ENCODE measurements at regions not wholly inside any gene's neighbourhood (a gene's known extent, or its start where the extent isn't known, plus 50 kb on each side); places are given as distances from the start of the nearest gene placed in this dataset.

DNA sequence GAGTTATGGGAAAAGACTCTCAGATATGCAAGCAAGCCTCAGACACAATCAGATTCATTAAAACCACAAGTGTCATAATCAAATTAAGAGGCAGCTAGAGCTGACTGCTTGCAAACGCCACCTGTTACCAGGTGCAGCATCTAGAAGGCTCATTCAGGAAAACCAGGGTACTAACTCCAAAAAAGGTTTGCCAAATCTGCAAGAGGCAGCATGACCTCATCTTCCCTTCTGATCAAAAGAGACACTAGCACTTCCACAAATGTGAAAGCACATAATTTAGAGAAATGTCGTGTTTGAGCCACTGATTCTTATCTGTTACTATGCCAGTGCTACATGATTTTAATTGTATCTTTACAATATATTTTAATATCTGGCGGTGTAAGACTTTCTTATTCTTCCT, 123.3 kb upstream of the NANOGP8 start:
- TF ChIP-seq, protein P1, sequence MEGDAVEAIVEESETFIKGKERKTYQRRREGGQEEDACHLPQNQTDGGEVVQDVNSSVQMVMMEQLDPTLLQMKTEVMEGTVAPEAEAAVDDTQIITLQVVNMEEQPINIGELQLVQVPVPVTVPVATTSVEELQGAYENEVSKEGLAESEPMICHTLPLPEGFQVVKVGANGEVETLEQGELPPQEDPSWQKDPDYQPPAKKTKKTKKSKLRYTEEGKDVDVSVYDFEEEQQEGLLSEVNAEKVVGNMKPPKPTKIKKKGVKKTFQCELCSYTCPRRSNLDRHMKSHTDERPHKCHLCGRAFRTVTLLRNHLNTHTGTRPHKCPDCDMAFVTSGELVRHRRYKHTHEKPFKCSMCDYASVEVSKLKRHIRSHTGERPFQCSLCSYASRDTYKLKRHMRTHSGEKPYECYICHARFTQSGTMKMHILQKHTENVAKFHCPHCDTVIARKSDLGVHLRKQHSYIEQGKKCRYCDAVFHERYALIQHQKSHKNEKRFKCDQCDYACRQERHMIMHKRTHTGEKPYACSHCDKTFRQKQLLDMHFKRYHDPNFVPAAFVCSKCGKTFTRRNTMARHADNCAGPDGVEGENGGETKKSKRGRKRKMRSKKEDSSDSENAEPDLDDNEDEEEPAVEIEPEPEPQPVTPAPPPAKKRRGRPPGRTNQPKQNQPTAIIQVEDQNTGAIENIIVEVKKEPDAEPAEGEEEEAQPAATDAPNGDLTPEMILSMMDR (IDR thresholded peaks at IDR 0.05; ENCODE audit: low read depth, low read length), result no peak
- Histone ChIP-seq H3K9me3 (no peaks in the 10 kb centered on the region), H3K4me1 (no peaks in the 10 kb centered on the region; the same call in 1 of the 2 replicates), H3K36me3 (no peaks in the 10 kb centered on the region), H3K4me3 (ENCODE audit: low read depth, low read length) (no peak overlapping the region), H3K27me3 (no peaks in the 10 kb centered on the region)
- DNase-seq, result no peak

GRCh38 chr15:35206060-35206675, 121.1 kb upstream of the NANOGP8 start:
- no peak for DNase-seq
- TF ChIP-seq, protein P1 (IDR thresholded peaks at IDR 0.05; ENCODE audit: low read depth, low read length), result peak; percentile 74
- no peaks in the 10 kb centered on the region for H3K36me3 ChIP-seq
- H3K9me3 ChIP-seq, result no peaks in the 10 kb centered on the region
- H3K4me1 ChIP-seq, result no peaks in the 10 kb centered on the region; the same call in 1 of the 2 replicates
- no peaks in the 10 kb centered on the region for H3K27me3 ChIP-seq
- H3K4me3 ChIP-seq (ENCODE audit: low read depth, low read length), result no peak overlapping the region

GRCh38 chr15:35198197-35198596, 113.1 kb upstream of the NANOGP8 start:
- Histone ChIP-seq H3K9me3 (no peaks in the 10 kb centered on the region), H3K36me3 (no peaks in the 10 kb centered on the region), H3K4me3 (ENCODE audit: low read depth, low read length) (no peak overlapping the region), H3K27me3 (no peaks in the 10 kb centered on the region), H3K4me1 (no peaks in the 10 kb centered on the region)
- TF ChIP-seq, protein P1 (IDR thresholded peaks at IDR 0.05; ENCODE audit: low read depth, low read length), result no peak
- no peak for DNase-seq

DNA sequence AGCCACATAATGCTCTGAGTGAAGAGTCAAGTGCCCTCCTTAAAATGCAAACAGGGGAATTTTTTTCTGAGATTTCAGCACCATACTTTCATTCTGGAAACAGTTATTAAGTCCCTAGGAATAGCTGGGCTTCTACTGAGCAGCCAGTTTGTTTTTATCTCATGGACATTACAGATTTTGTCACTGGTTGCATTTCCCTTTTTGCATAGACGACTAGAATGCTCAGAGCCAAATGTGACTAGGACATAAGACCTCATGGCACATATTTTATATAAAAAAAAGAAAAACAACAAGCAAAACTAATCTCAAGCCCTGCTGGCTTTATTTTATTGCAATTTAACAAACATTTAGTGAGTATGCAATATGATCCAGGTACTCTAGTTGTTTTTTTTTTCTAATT, 112.7 kb upstream of the NANOGP8 start:
- no peak for DNase-seq

DNA sequence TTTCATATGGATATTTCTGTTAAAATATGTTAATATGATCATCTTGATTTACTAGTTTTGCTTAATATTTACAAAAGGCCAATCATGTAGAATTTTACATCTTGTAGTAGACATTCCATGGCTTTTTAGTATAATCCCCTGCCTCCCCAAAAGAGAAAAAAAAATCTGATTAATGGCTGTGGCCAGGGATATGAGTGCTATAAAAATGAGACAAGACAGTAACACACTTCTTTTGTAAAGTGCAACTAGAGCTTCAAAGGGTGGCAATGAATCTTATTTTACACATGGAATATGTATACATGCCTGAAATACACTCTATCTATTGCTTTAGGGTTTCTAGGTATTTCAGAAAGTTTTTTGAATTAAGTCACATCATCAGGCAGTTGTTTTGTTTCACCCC, 112.2 kb upstream of the NANOGP8 start:
- H3K4me1 ChIP-seq, result no peaks in the 10 kb centered on the region
- H3K4me3 ChIP-seq (ENCODE audit: low read depth, low read length), result no peak overlapping the region
- TF ChIP-seq, protein P1 (IDR thresholded peaks at IDR 0.05; ENCODE audit: low read depth, low read length), result no peak
- H3K27me3 ChIP-seq, result no peaks in the 10 kb centered on the region
- DNase-seq, result no peak
- no peaks in the 10 kb centered on the region for H3K36me3 ChIP-seq
- no peaks in the 10 kb centered on the region for H3K9me3 ChIP-seq

More for the DNA sequence above, 112.7 kb upstream of the NANOGP8 start:
- H3K4me1 ChIP-seq, result no peaks in the 10 kb centered on the region
- TF ChIP-seq, protein P1 (IDR thresholded peaks at IDR 0.05; ENCODE audit: low read depth, low read length), result no peak
- no peaks in the 10 kb centered on the region for H3K27me3 ChIP-seq
- no peaks in the 10 kb centered on the region for H3K9me3 ChIP-seq
- H3K4me3 ChIP-seq (ENCODE audit: low read depth, low read length), result no peak overlapping the region
- H3K36me3 ChIP-seq, result no peaks in the 10 kb centered on the region

- Histone ChIP-seq H3K9me3 (no peaks in the 10 kb centered on the region), H3K27me3 (no peaks in the 10 kb centered on the region), H3K36me3 (no peaks in the 10 kb centered on the region), H3K4me3 (ENCODE audit: low read depth, low read length) (no peak overlapping the region), H3K4me1 (no peaks in the 10 kb centered on the region)
- no peak for DNase-seq
- TF ChIP-seq, protein P1 (IDR thresholded peaks at IDR 0.05; ENCODE audit: low read depth, low read length), result no peak
Observed at GRCh38 chr15:35196273-35196672, 111.2 kb upstream of the NANOGP8 start.
